ENCODE measurements at regions not wholly inside any gene's neighbourhood (a gene's known extent, or its start where the extent isn't known, plus 50 kb on each side); places are given as distances from the start of the nearest gene placed in this dataset.

- no peaks in the 10 kb centered on the region for H3K36me3 Mint-ChIP-seq (ENCODE audit: low read depth, unreplicated experiment)
- H3K4me1 Mint-ChIP-seq (ENCODE audit: low read depth, unreplicated experiment): no peaks in the 10 kb centered on the region
- no peaks in the 10 kb centered on the region for H3K9me3 ChIP-seq (ENCODE audit: insufficient read depth, low read depth, low read length)
- H3K4me2 ChIP-seq (ENCODE audit: low read length): no peak overlapping the region
- H3K4me3 Mint-ChIP-seq (ENCODE audit: unreplicated experiment): no peak overlapping the region
- no peaks in the 10 kb centered on the region for H3K27me3 ChIP-seq (ENCODE audit: insufficient read depth, low read length)
- no peak overlapping the region for H3K27ac Mint-ChIP-seq (ENCODE audit: unreplicated experiment)
- no peaks in the 10 kb centered on the region for H3K4me1 ChIP-seq (ENCODE audit: insufficient read depth, low read length)
- H3K79me2 ChIP-seq (ENCODE audit: insufficient read depth, low read length): no peaks in the 10 kb centered on the region
- no peaks in the 10 kb centered on the region for H3K27me3 Mint-ChIP-seq (ENCODE audit: low read depth, unreplicated experiment)
- no peak overlapping the region for H3K4me3 ChIP-seq (ENCODE audit: insufficient read depth, low read depth, low read length)
- H4K20me1 ChIP-seq (ENCODE audit: insufficient read depth, low read length): no peaks in the 10 kb centered on the region
- no peak for DNase-seq (ENCODE audit: low read depth)
- TF ChIP-seq EZH2 (IDR thresholded peaks at IDR 0.05; ENCODE audit: insufficient read depth, low read length): no peak
- TF ChIP-seq, protein P1, sequence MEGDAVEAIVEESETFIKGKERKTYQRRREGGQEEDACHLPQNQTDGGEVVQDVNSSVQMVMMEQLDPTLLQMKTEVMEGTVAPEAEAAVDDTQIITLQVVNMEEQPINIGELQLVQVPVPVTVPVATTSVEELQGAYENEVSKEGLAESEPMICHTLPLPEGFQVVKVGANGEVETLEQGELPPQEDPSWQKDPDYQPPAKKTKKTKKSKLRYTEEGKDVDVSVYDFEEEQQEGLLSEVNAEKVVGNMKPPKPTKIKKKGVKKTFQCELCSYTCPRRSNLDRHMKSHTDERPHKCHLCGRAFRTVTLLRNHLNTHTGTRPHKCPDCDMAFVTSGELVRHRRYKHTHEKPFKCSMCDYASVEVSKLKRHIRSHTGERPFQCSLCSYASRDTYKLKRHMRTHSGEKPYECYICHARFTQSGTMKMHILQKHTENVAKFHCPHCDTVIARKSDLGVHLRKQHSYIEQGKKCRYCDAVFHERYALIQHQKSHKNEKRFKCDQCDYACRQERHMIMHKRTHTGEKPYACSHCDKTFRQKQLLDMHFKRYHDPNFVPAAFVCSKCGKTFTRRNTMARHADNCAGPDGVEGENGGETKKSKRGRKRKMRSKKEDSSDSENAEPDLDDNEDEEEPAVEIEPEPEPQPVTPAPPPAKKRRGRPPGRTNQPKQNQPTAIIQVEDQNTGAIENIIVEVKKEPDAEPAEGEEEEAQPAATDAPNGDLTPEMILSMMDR (IDR thresholded peaks at IDR 0.05; ENCODE audit: insufficient read depth, low read depth, low read length): no peak
- no peak for FAIRE-seq
- no peak overlapping the region for H3K9ac ChIP-seq (ENCODE audit: low read length)
- no peak overlapping the region for H3K27ac ChIP-seq (ENCODE audit: low read depth, low read length)
- no peak overlapping the region for H2AFZ ChIP-seq (ENCODE audit: low read depth, low read length)
- no peaks in the 10 kb centered on the region for H3K36me3 ChIP-seq (ENCODE audit: insufficient read depth, low read length)
- no peaks in the 10 kb centered on the region for H3K9me3 Mint-ChIP-seq (ENCODE audit: unreplicated experiment)
Measured at GRCh38 chr14:38121320-38122020, 86.2 kb upstream of the SSTR1 start.

- no peak overlapping the region for H3K27ac Mint-ChIP-seq (ENCODE audit: unreplicated experiment)
- no peaks in the 10 kb centered on the region for H3K27me3 Mint-ChIP-seq (ENCODE audit: low read depth, unreplicated experiment)
- H4K20me1 ChIP-seq (ENCODE audit: insufficient read depth, low read length): no peaks in the 10 kb centered on the region
- no peaks in the 10 kb centered on the region for H3K4me1 Mint-ChIP-seq (ENCODE audit: low read depth, unreplicated experiment)
- no peak overlapping the region for H3K4me2 ChIP-seq (ENCODE audit: low read length)
- H3K9me3 Mint-ChIP-seq (ENCODE audit: unreplicated experiment): no peaks in the 10 kb centered on the region
- DNase-seq (ENCODE audit: low read depth): no peak
- H3K79me2 ChIP-seq (ENCODE audit: insufficient read depth, low read length): no peaks in the 10 kb centered on the region
- FAIRE-seq: no peak
- no peaks in the 10 kb centered on the region for H3K27me3 ChIP-seq (ENCODE audit: insufficient read depth, low read length)
- H2AFZ ChIP-seq (ENCODE audit: low read depth, low read length): no peak overlapping the region
- H3K9me3 ChIP-seq (ENCODE audit: insufficient read depth, low read depth, low read length): no peaks in the 10 kb centered on the region
- no peak overlapping the region for H3K9ac ChIP-seq (ENCODE audit: low read length)
- H3K4me3 ChIP-seq (ENCODE audit: insufficient read depth, low read depth, low read length): no peak overlapping the region
- no peak for TF ChIP-seq EZH2 (IDR thresholded peaks at IDR 0.05; ENCODE audit: insufficient read depth, low read length)
- TF ChIP-seq, protein P1 (IDR thresholded peaks at IDR 0.05; ENCODE audit: insufficient read depth, low read depth, low read length): no peak
- H3K27ac ChIP-seq (ENCODE audit: low read depth, low read length): no peak overlapping the region
- no peaks in the 10 kb centered on the region for H3K4me1 ChIP-seq (ENCODE audit: insufficient read depth, low read length)
- no peak overlapping the region for H3K4me3 Mint-ChIP-seq (ENCODE audit: unreplicated experiment)
- no peaks in the 10 kb centered on the region for H3K36me3 Mint-ChIP-seq (ENCODE audit: low read depth, unreplicated experiment)
- no peaks in the 10 kb centered on the region for H3K36me3 ChIP-seq (ENCODE audit: insufficient read depth, low read length)
Measured at GRCh38 chr14:38122241-38122640, 85.5 kb upstream of the SSTR1 start.

DNA sequence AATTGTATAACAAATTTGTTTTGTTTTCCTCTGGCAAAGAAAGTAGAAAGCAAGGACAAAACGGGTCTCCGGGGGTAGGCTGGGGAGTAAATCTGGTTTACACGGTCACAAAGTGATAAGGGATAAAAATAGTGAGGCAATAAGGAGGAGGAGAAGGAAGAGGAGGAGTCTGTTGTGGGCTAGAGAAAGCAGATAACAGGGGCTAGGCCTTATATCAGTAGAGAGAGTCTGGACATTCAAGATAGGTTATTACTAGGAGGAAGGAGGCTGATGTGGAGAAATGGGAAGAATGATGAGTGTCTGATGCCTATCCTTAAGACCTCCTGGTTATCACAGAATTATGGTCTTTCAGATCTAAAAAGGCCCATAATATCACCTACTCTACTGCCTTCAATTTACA is 83.2 kb upstream of the SSTR1 start:
- Histone ChIP-seq H3K27me3 (ENCODE audit: insufficient read depth, low read length) (no peaks in the 10 kb centered on the region), H3K4me2 (ENCODE audit: low read length) (no peak overlapping the region), H3K79me2 (ENCODE audit: insufficient read depth, low read length) (no peaks in the 10 kb centered on the region), H3K9ac (ENCODE audit: low read length) (no peak overlapping the region), H3K4me1 (ENCODE audit: insufficient read depth, low read length) (no peaks in the 10 kb centered on the region), H4K20me1 (ENCODE audit: insufficient read depth, low read length) (no peaks in the 10 kb centered on the region), H3K36me3 (ENCODE audit: insufficient read depth, low read length) (no peaks in the 10 kb centered on the region), H3K4me3 (ENCODE audit: insufficient read depth, low read depth, low read length) (no peak overlapping the region), H3K9me3 (ENCODE audit: insufficient read depth, low read depth, low read length) (no peaks in the 10 kb centered on the region), H3K27ac (ENCODE audit: low read depth, low read length) (no peak overlapping the region), H2AFZ (ENCODE audit: low read depth, low read length) (no peak overlapping the region)
- Mint-ChIP-seq H3K27ac (ENCODE audit: unreplicated experiment) (no peak overlapping the region), H3K9me3 (ENCODE audit: unreplicated experiment) (no peaks in the 10 kb centered on the region), H3K4me3 (ENCODE audit: unreplicated experiment) (no peak overlapping the region), H3K36me3 (ENCODE audit: low read depth, unreplicated experiment) (no peaks in the 10 kb centered on the region), H3K4me1 (ENCODE audit: low read depth, unreplicated experiment) (no peaks in the 10 kb centered on the region), H3K27me3 (ENCODE audit: low read depth, unreplicated experiment) (no peaks in the 10 kb centered on the region)
- DNase-seq (ENCODE audit: low read depth): no peak
- FAIRE-seq: no peak
- TF ChIP-seq, protein P1 (IDR thresholded peaks at IDR 0.05; ENCODE audit: insufficient read depth, low read depth, low read length): no peak
- no peak for TF ChIP-seq EZH2 (IDR thresholded peaks at IDR 0.05; ENCODE audit: insufficient read depth, low read length)

Data from astrocyte (in vitro differentiated cells and primary cell).